ENCODE measurements at regions not wholly inside any gene's neighbourhood (a gene's known extent, or its start where the extent isn't known, plus 50 kb on each side); places are given as distances from the start of the nearest gene placed in this dataset.

GRCh38 chr1:4161366-4162006 is 261.4 kb upstream of the C1orf174 start:
- TF ChIP-seq CTCF (conservative IDR thresholded peaks at IDR 0.05): no peak
- H3K27ac ChIP-seq: no peak overlapping the region

- H3K27ac ChIP-seq: no peak overlapping the region
- no peak for TF ChIP-seq CTCF (conservative IDR thresholded peaks at IDR 0.05)
Observed at GRCh38 chr1:4164965-4165364, 264.9 kb upstream of the C1orf174 start.

- no peak overlapping the region for H3K27ac ChIP-seq
- TF ChIP-seq CTCF (conservative IDR thresholded peaks at IDR 0.05): no peak
Observed at GRCh38 chr1:4165686-4166300, 265.7 kb upstream of the C1orf174 start.

GRCh38 chr1:4166713-4167112 is 266.6 kb upstream of the C1orf174 start:
- no peak for TF ChIP-seq CTCF (conservative IDR thresholded peaks at IDR 0.05)

GRCh38 chr1:4169991-4170390 is 269.9 kb upstream of the C1orf174 start:
- no peak for TF ChIP-seq CTCF (conservative IDR thresholded peaks at IDR 0.05)
- no peak overlapping the region for H3K27ac ChIP-seq

More at GRCh38 chr1:4166713-4167112, 266.6 kb upstream of the C1orf174 start:
- no peak overlapping the region for H3K27ac ChIP-seq

GRCh38 chr1:4170548-4171340 is 270.7 kb upstream of the C1orf174 start:
- H3K27ac ChIP-seq: no peak overlapping the region
- no peak for TF ChIP-seq CTCF (conservative IDR thresholded peaks at IDR 0.05)

All from VCaP (cell line).